Glomerular visceral epithelial cell (primary cell): ENCODE measurements at regions not wholly inside any gene's neighbourhood (a gene's known extent, or its start where the extent isn't known, plus 50 kb on each side); places are given as distances from the start of the nearest gene placed in this dataset.
A peak's percentile ranks its signal among the peaks of the same experiment; 100 is the strongest.
"Not testable (repeated sequence)": the region's sequence is repeated elsewhere in the genome, so short reads cannot be mapped to it uniquely, and the experiment has no call there.

ENCODE experiments used
- DNase-seq: peaks from one replicate; pipeline ENCODE4 v3.0.0-alpha.2; 2016; ENCODE audit errors: extremely low spot score

- no peak for DNase-seq
Observed at GRCh38 chr18:35826477-35826876, 146.0 kb upstream of the RMP24 start.

- DNase-seq = no peak
Observed at GRCh38 chr18:35827275-35827902, 145.1 kb upstream of the RMP24 start.

- no peak for DNase-seq
Observed at GRCh38 chr18:35827903-35828275, 144.6 kb upstream of the RMP24 start.

- no peak for DNase-seq
Observed at GRCh38 chr18:35828591-35828990, 143.9 kb upstream of the RMP24 start.

- DNase-seq = no peak
Observed at GRCh38 chr18:35835366-35835765, 137.1 kb upstream of the RMP24 start.

GRCh38 chr18:35835833-35836232, 136.6 kb upstream of the RMP24 start:
- DNase-seq = no peak

GRCh38 chr18:35836932-35837331, 135.5 kb upstream of the RMP24 start:
- DNase-seq = no peak

- no peak for DNase-seq
Observed at GRCh38 chr18:35837922-35838496, 134.5 kb upstream of the RMP24 start.

GRCh38 chr18:35841283-35841682, 131.2 kb upstream of the RMP24 start:
- DNase-seq = no peak

- no peak for DNase-seq
Observed at GRCh38 chr18:35842536-35842935, 129.9 kb upstream of the RMP24 start.

- not testable (repeated sequence) for DNase-seq
Observed at GRCh38 chr18:35848321-35848720, 124.2 kb upstream of the RMP24 start.

- not testable (repeated sequence) for DNase-seq
Observed at GRCh38 chr18:35849241-35849640, 123.2 kb upstream of the RMP24 start.

GRCh38 chr18:35851286-35851970, 121.1 kb upstream of the RMP24 start:
- no peak for DNase-seq

GRCh38 chr18:35852786-35853185, 119.7 kb upstream of the RMP24 start:
- no peak for DNase-seq

GRCh38 chr18:35854095-35854494, 118.4 kb upstream of the RMP24 start:
- no peak for DNase-seq

- DNase-seq = no peak
Observed at GRCh38 chr18:35856178-35856577, 116.3 kb upstream of the RMP24 start.

- not testable (repeated sequence) for DNase-seq
Observed at GRCh38 chr18:35856721-35857120, 115.8 kb upstream of the RMP24 start.

- not testable (repeated sequence) for DNase-seq
Observed at GRCh38 chr18:35857581-35857980, 114.9 kb upstream of the RMP24 start.

GRCh38 chr18:35861367-35862118, 110.9 kb upstream of the RMP24 start:
- DNase-seq = peak; percentile 61

GRCh38 chr18:35862119-35862640, 110.3 kb upstream of the RMP24 start:
- peak; percentile 41 for DNase-seq

- no peak for DNase-seq
Observed at GRCh38 chr18:35864916-35865315, 107.6 kb upstream of the RMP24 start.

GRCh38 chr18:35868915-35869314, 103.6 kb upstream of the RMP24 start:
- DNase-seq = no peak
